Endothelial cell (in vitro differentiated cells): ENCODE measurements at regions not wholly inside any gene's neighbourhood (a gene's known extent, or its start where the extent isn't known, plus 50 kb on each side); places are given as distances from the start of the nearest gene placed in this dataset.

Source experiments
- DNase-seq: peaks from one replicate; pipeline ENCODE4 v3.0.0; 2021; ENCODE audit warnings: low spot score
- H3K27ac Mint-ChIP-seq: one replicate; pipeline ENCODE4 v1.8.0; 2021; ENCODE audit warnings: mixed read lengths, inconsistent platforms; ENCODE audit not compliant: unreplicated experiment
- H3K27me3 Mint-ChIP-seq: one replicate; pipeline ENCODE4 v1.8.0; 2021; ENCODE audit warnings: mild to moderate bottlenecking, moderate library complexity, mixed read lengths, inconsistent platforms; ENCODE audit not compliant: unreplicated experiment
- H3K36me3 Mint-ChIP-seq: one replicate; pipeline ENCODE4 v1.8.0; 2021; ENCODE audit warnings: mild to moderate bottlenecking, low read depth, mixed read lengths, inconsistent platforms; ENCODE audit not compliant: unreplicated experiment
- H3K4me1 Mint-ChIP-seq: one replicate; pipeline ENCODE4 v1.8.0; 2021; ENCODE audit warnings: mild to moderate bottlenecking, mixed read lengths, inconsistent platforms; ENCODE audit not compliant: unreplicated experiment
- H3K4me3 Mint-ChIP-seq: one replicate; pipeline ENCODE4 v1.8.0; 2021; ENCODE audit warnings: mild to moderate bottlenecking, mixed read lengths, inconsistent platforms; ENCODE audit not compliant: unreplicated experiment
- H3K9me3 Mint-ChIP-seq: one replicate; pipeline ENCODE4 v1.8.0; 2021; ENCODE audit warnings: mixed read lengths, inconsistent platforms; ENCODE audit not compliant: unreplicated experiment
- TF ChIP-seq, protein P1 (sequence below): fragments of 200-600 bp; sonication (generic); IDR thresholded peaks from one replicate; pipeline ENCODE4 v1.5.0; 2021; ENCODE audit warnings: antibody characterized with exemption; ENCODE audit not compliant: unreplicated experiment

DNA sequence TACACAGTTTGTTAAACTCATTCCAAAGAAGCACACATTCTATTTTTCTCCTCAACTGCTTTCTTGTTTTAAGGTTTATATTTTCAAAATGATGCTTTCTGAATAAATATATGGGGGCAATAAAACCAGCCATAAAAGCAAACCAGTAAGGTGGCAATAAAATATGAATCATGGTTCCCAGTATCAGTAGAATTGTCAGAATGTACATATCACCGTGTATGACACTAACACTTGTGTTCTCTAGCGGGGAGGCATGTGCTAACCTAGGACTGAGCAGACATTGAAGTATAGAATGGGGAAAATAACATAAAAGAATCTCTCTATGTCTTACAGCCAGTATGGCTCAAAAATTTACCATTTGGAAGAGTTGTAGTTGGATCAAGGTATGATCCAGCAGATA is 329.9 kb upstream of the ISL1 start:
- Mint-ChIP-seq H3K4me3 (no peak overlapping the region), H3K9me3 (no peaks in the 10 kb centered on the region), H3K27ac (no peak overlapping the region), H3K4me1 (no peaks in the 10 kb centered on the region), H3K36me3 (no peaks in the 10 kb centered on the region), H3K27me3 (no peaks in the 10 kb centered on the region)
- no peak for DNase-seq
- TF ChIP-seq, protein P1, sequence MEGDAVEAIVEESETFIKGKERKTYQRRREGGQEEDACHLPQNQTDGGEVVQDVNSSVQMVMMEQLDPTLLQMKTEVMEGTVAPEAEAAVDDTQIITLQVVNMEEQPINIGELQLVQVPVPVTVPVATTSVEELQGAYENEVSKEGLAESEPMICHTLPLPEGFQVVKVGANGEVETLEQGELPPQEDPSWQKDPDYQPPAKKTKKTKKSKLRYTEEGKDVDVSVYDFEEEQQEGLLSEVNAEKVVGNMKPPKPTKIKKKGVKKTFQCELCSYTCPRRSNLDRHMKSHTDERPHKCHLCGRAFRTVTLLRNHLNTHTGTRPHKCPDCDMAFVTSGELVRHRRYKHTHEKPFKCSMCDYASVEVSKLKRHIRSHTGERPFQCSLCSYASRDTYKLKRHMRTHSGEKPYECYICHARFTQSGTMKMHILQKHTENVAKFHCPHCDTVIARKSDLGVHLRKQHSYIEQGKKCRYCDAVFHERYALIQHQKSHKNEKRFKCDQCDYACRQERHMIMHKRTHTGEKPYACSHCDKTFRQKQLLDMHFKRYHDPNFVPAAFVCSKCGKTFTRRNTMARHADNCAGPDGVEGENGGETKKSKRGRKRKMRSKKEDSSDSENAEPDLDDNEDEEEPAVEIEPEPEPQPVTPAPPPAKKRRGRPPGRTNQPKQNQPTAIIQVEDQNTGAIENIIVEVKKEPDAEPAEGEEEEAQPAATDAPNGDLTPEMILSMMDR, result no peak

DNA sequence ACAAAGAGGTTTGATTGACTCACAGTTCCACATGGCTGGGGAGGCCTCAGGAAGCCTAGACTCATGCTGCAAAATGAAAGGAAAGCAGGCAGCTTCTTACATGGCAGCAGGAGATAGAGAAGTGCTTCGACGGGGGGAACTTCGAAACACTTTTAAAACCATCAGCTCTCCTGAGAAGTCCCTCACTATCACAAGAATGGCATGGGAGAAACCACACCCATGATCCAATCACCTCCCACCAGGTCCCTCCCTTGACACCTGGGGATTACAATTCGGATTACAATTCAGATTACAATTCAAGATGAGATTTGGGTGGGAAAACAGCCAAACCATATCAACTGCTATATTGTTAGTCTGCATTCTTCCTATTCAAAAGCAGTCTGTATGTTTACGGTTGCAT is 322.3 kb upstream of the ISL1 start:
- peaks cover 5% of the 10 kb centered on the region for H3K36me3 Mint-ChIP-seq
- no peak for DNase-seq
- no peak overlapping the region for H3K27ac Mint-ChIP-seq
- H3K9me3 Mint-ChIP-seq, result peaks cover 11% of the 10 kb centered on the region
- TF ChIP-seq, protein P1, result no peak
- no peaks in the 10 kb centered on the region for H3K4me1 Mint-ChIP-seq
- H3K27me3 Mint-ChIP-seq, result no peaks in the 10 kb centered on the region
- H3K4me3 Mint-ChIP-seq, result no peak overlapping the region

GRCh38 chr5:51072937-51073336 is 310.3 kb upstream of the ISL1 start:
- no peak for DNase-seq
- Mint-ChIP-seq H3K27me3 (no peaks in the 10 kb centered on the region), H3K9me3 (no peaks in the 10 kb centered on the region), H3K4me1 (no peaks in the 10 kb centered on the region), H3K36me3 (no peaks in the 10 kb centered on the region), H3K27ac (no peak overlapping the region), H3K4me3 (no peak overlapping the region)
- TF ChIP-seq, protein P1, result no peak

DNA sequence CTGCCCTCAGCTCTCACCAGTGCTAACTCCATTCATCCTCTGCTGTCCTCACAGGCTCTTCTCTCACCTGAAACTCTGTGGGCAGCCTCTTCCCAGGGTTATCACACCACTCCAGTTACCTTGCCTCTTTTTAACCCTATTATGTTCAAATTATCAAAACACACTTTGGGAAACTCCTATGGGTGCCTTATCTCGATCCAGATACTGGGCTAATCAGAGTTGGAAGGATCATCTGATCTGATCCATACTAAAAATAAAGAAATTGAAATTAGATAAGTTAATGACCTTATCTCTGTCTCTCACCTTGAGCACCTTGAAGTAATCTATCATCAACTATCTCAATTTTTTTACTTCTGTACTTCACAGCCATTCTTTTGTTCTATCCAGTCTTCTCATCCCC is 300.5 kb upstream of the ISL1 start:
- no peaks in the 10 kb centered on the region for H3K9me3 Mint-ChIP-seq
- no peak overlapping the region for H3K27ac Mint-ChIP-seq
- H3K4me1 Mint-ChIP-seq, result no peaks in the 10 kb centered on the region
- TF ChIP-seq, protein P1, result no peak
- no peaks in the 10 kb centered on the region for H3K27me3 Mint-ChIP-seq
- no peak overlapping the region for H3K4me3 Mint-ChIP-seq
- DNase-seq, result no peak
- H3K36me3 Mint-ChIP-seq, result no peaks in the 10 kb centered on the region

DNA sequence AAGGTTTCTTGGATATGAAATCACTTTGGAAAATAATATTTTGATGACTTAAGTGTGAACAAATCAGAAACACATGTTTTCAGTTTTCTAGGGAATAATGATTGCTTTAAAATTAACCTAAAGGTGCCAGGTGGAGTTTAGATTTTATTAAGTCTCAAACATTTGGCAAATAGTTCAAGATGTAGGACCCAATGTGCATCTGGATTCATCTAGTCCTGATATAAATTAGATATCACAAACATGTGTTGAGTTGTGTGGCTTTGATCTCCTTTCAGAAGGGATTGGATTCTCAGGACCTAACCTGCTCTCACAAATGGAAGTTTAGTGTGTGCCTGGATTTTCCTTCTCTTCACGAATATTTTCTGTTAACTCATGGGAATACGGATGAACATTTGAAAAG is 291.4 kb upstream of the ISL1 start:
- no peak overlapping the region for H3K27ac Mint-ChIP-seq
- peaks cover 4% of the 10 kb centered on the region for H3K9me3 Mint-ChIP-seq
- H3K4me3 Mint-ChIP-seq, result no peak overlapping the region
- H3K36me3 Mint-ChIP-seq, result no peaks in the 10 kb centered on the region
- H3K4me1 Mint-ChIP-seq, result no peaks in the 10 kb centered on the region
- TF ChIP-seq, protein P1, result no peak
- no peak for DNase-seq
- no peaks in the 10 kb centered on the region for H3K27me3 Mint-ChIP-seq
